GM23248 (cell line): ENCODE measurements at regions not wholly inside any gene's neighbourhood (a gene's known extent, or its start where the extent isn't known, plus 50 kb on each side); places are given as distances from the start of the nearest gene placed in this dataset.

ENCODE experiments used
- DNase-seq: peaks from one replicate; pipeline ENCODE4 v3.0.0-alpha.2; 2015
- H2AFZ ChIP-seq: fragments of 200-600 bp; sonication (generic); 2 replicates; pipeline ENCODE4 v1.6.1; 2016; ENCODE audit warnings: antibody characterized with exemption
- H3F3A ChIP-seq: fragments of 200-600 bp; sonication (generic); 2 replicates; pipeline ENCODE4 v1.6.1; 2016; ENCODE audit warnings: mild to moderate bottlenecking, antibody characterized with exemption, mixed run types; ENCODE audit not compliant: insufficient read depth
- H3K27ac ChIP-seq: fragments of 200-600 bp; sonication (generic); 2 replicates; pipeline ENCODE4 v1.5.1; 2016; ENCODE audit warnings: mild to moderate bottlenecking
- H3K27me3 ChIP-seq: fragments of 200-600 bp; sonication (generic); replicated peaks from 2 replicates; pipeline ENCODE4 v1.6.1; 2016; ENCODE audit warnings: mild to moderate bottlenecking; ENCODE audit not compliant: insufficient read depth
- H3K36me3 ChIP-seq: fragments of 200-600 bp; sonication (generic); 2 replicates; pipeline ENCODE4 v1.6.1; 2016; ENCODE audit warnings: low read depth, mild to moderate bottlenecking
- H3K4me1 ChIP-seq: fragments of 200-600 bp; sonication (generic); 2 replicates; pipeline ENCODE4 v1.6.1; 2016; ENCODE audit warnings: mild to moderate bottlenecking; ENCODE audit not compliant: insufficient read depth
- H3K4me2 ChIP-seq: fragments of 200-600 bp; sonication (generic); one replicate; pipeline ENCODE4 v1.6.1; 2016; ENCODE audit warnings: mild to moderate bottlenecking; ENCODE audit not compliant: unreplicated experiment
- H3K4me3 ChIP-seq: fragments of 200-600 bp; sonication (generic); 2 replicates; pipeline ENCODE4 v1.5.1; 2016; ENCODE audit warnings: mild to moderate bottlenecking
- H3K79me2 ChIP-seq: fragments of 200-600 bp; sonication (generic); 2 replicates; pipeline ENCODE4 v1.6.1; 2016; ENCODE audit warnings: mild to moderate bottlenecking; ENCODE audit not compliant: insufficient read depth
- H3K9ac ChIP-seq: fragments of 200-600 bp; sonication (generic); 2 replicates; pipeline ENCODE4 v1.6.1; 2016; ENCODE audit warnings: mild to moderate bottlenecking
- H3K9me2 ChIP-seq: fragments of 200-600 bp; sonication (generic); 2 replicates; pipeline ENCODE4 v1.6.1; 2016; ENCODE audit warnings: mixed run types, mild to moderate bottlenecking, moderate library complexity; ENCODE audit not compliant: insufficient read depth
- H3K9me3 ChIP-seq: fragments of 200-600 bp; sonication (generic); one replicate; pipeline ENCODE4 v1.6.1; 2017; ENCODE audit warnings: low read depth
- H4K20me1 ChIP-seq: fragments of 200-600 bp; sonication (generic); 2 replicates; pipeline ENCODE4 v1.6.0; 2016; ENCODE audit not compliant: insufficient read depth
- EZH2 ChIP-seq: fragments of 200-600 bp; sonication (generic); IDR thresholded peaks from 2 replicates; pipeline ENCODE4 v1.6.1; 2018; ENCODE audit warnings: antibody characterized with exemption, mild to moderate bottlenecking; ENCODE audit not compliant: insufficient read depth, poor library complexity, severe bottlenecking
- EZH2phosphoT487 ChIP-seq: fragments of 200-600 bp; sonication (generic); IDR thresholded peaks from 2 replicates; pipeline ENCODE4 v1.6.1; 2018; ENCODE audit warnings: antibody characterized with exemption, moderate library complexity, mild to moderate bottlenecking, low read depth; ENCODE audit not compliant: insufficient read depth
- WGBS, 2 experiments: methylation state at CpG; one replicate each; pipeline ENCODE4 v1.1.6; 2015 to 2017; ENCODE audit warnings: low lambda C conversion rate in 2 of 2, low coverage in 1 of 2; ENCODE audit errors: missing lambda C conversion rate in 2 of 2; 5-methylcytosine and 5-hydroxymethylcytosine counted together
- in situ Hi-C: fragments of 300-500 bp; cut with MboI; formaldehyde crosslinking; loops from 2 replicates; pipeline ENCODE4 v1.15.0; 2020

GRCh38 chr3:177842743-177843734 is 645.8 kb upstream of the TBL1XR1 start:
- no peak for DNase-seq
- no peaks in the 10 kb centered on the region for H3K79me2 ChIP-seq
- H3K4me3 ChIP-seq = no peak overlapping the region
- no peak overlapping the region for H3K27ac ChIP-seq
- no peak overlapping the region for H3K4me2 ChIP-seq
- 85 to 88% methylated on average over 8 of the region's 8 CpGs for WGBS, 2 experiments
- H3K27me3 ChIP-seq = no peaks in the 10 kb centered on the region
- H4K20me1 ChIP-seq = no peaks in the 10 kb centered on the region
- H3K36me3 ChIP-seq = no peaks in the 10 kb centered on the region
- no peak overlapping the region for H3K9ac ChIP-seq
- no peaks in the 10 kb centered on the region for H3K4me1 ChIP-seq
- TF ChIP-seq EZH2phosphoT487 (no peak), EZH2 (no peak)
- no peaks in the 10 kb centered on the region for H3F3A ChIP-seq
- H3K9me3 ChIP-seq = no peaks in the 10 kb centered on the region
- in situ Hi-C loops = no loop called here
- no peaks in the 10 kb centered on the region for H3K9me2 ChIP-seq
- no peak overlapping the region for H2AFZ ChIP-seq

DNA sequence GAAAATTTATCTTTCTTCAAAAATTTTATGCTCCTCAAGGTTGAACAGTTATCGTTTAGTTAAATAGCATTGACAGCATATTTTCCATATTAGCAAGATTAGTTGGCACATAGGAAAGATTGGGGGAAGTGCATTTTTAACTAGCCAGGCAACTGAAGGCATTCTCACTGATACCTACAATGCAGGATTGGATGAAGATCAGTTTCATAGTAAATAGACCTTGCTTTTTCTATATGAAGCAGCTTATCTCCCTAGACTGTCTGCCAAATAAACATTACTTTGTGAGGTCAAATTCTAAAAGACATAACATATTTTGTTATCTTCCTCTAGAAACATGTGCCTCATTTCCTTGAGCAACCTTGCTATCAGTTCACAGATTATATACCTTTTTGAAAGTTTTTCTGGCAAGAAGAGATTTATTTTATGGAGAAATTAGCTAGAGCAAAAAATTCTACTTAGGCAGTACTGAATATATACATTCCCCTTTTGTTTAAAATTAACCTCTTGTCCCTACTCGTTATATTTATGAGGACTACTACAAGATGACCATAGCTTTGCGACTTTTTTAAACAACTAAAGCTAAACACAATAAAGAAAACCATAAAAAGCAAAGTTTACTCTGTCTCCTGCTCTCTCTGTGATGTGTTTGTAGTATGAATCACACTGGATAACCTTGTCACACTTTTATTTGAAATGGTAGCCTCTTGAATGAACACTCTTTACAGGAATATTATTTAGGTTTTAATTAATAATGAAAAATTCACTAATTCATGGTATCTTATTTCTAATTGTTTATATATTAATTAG is 654.9 kb upstream of the TBL1XR1 start:
- no peaks in the 10 kb centered on the region for H3K9me2 ChIP-seq
- no peak overlapping the region for H2AFZ ChIP-seq
- H3K4me1 ChIP-seq = no peaks in the 10 kb centered on the region
- DNase-seq = no peak
- no peak for TF ChIP-seq EZH2
- no peak for TF ChIP-seq EZH2phosphoT487
- H3K27me3 ChIP-seq = no peaks in the 10 kb centered on the region
- H3K4me3 ChIP-seq = no peak overlapping the region
- H3K9me3 ChIP-seq = no peaks in the 10 kb centered on the region
- no peaks in the 10 kb centered on the region for H4K20me1 ChIP-seq
- no peak overlapping the region for H3K4me2 ChIP-seq
- in situ Hi-C loops = no loop called here
- WGBS, 2 experiments = 70 to 74% methylated on average over 3 of the region's 3 CpGs
- no peaks in the 10 kb centered on the region for H3K36me3 ChIP-seq
- no peak overlapping the region for H3K27ac ChIP-seq
- no peak overlapping the region for H3K9ac ChIP-seq
- no peaks in the 10 kb centered on the region for H3F3A ChIP-seq
- no peaks in the 10 kb centered on the region for H3K79me2 ChIP-seq

DNA sequence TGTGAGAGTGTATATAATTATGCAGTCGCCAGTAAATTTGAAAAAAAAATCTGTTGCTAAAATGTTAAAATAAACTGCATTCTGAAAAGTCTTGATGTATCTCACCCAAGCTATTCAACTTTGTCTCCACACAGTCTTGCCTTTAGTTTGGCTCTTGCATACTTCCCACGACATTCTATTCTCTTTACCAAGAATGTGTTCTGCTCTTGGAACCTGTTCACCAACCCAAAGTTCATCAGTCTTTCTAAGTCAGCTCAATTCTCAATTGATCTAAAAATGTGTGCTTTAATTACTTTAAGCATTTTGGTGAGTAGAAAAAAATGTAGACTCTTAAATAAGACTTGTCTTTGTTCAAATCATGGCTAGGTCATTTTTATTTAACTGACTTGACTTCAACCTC is 657.7 kb upstream of the TBL1XR1 start:
- Histone ChIP-seq H3K4me1 (no peaks in the 10 kb centered on the region), H3K9me3 (no peaks in the 10 kb centered on the region), H4K20me1 (no peaks in the 10 kb centered on the region), H3K4me3 (no peak overlapping the region), H3K27ac (no peak overlapping the region), H3K4me2 (no peak overlapping the region), H3K79me2 (no peaks in the 10 kb centered on the region), H3K27me3 (no peaks in the 10 kb centered on the region), H3K36me3 (no peaks in the 10 kb centered on the region), H3K9ac (no peak overlapping the region), H2AFZ (no peak overlapping the region), H3K9me2 (no peaks in the 10 kb centered on the region), H3F3A (no peaks in the 10 kb centered on the region)
- DNase-seq = no peak
- no peak for TF ChIP-seq EZH2phosphoT487
- no peak for TF ChIP-seq EZH2
- in situ Hi-C loops = no loop called here
- WGBS, 2 experiments = 74 to 75% methylated on average over 2 of the region's 2 CpGs

DNA sequence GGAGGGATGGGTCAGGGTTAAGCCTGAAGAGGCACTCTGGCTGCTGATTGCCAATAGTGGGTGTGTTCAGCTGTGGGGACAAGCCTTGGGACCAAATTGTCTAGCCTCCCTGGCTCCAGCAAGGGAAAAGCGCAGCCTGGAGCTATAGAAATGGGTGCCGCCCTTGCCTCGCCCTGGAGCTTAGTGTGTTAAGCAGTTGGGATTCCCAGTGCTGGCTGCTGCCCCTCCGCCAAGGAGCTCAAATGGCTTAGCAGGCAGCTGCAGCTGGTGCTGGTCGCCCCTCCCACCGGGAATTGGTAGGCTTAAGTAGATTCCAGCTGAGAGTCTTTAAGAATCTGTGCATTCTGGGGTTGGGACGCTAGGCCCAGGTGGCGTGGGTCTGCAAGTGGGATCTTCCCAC is 662.9 kb upstream of the TBL1XR1 start:
- H3F3A ChIP-seq = peaks cover 6% of the 10 kb centered on the region; the same call in 1 of the 2 replicates
- H3K79me2 ChIP-seq = no peaks in the 10 kb centered on the region
- no peaks in the 10 kb centered on the region for H3K9me3 ChIP-seq
- H3K4me2 ChIP-seq = no peak overlapping the region
- no peak for DNase-seq
- H3K9ac ChIP-seq = no peak overlapping the region
- H3K27me3 ChIP-seq = no peaks in the 10 kb centered on the region
- no peak overlapping the region for H3K4me3 ChIP-seq
- H4K20me1 ChIP-seq = no peaks in the 10 kb centered on the region
- H3K9me2 ChIP-seq = no peaks in the 10 kb centered on the region
- H3K36me3 ChIP-seq = no peaks in the 10 kb centered on the region
- in situ Hi-C loops = no loop called here
- 84 to 92% methylated on average over 8 of the region's 8 CpGs for WGBS, 2 experiments
- H2AFZ ChIP-seq = no peak overlapping the region
- no peak for TF ChIP-seq EZH2
- no peak for TF ChIP-seq EZH2phosphoT487
- H3K27ac ChIP-seq = no peak overlapping the region
- no peaks in the 10 kb centered on the region for H3K4me1 ChIP-seq
